Colonic mucosa (tissue), 4 donors: ENCODE measurements at regions not wholly inside any gene's neighbourhood (a gene's known extent, or its start where the extent isn't known, plus 50 kb on each side); places are given as distances from the start of the nearest gene placed in this dataset.
"Not testable (repeated sequence)": the region's sequence is repeated elsewhere in the genome, so short reads cannot be mapped to it uniquely, and the experiment has no call there.

Experiments used
- DNase-seq: peaks from one replicate; pipeline ENCODE4 v3.0.0-alpha.2; 2020
- H3K27ac ChIP-seq: fragments of 200-600 bp; one replicate; pipeline ENCODE4 v1.8.0; 2021
- H3K27me3 ChIP-seq: fragments of 200-600 bp; one replicate; pipeline ENCODE4 v1.8.0; 2021
- H3K36me3 ChIP-seq: fragments of 200-600 bp; one replicate; pipeline ENCODE4 v1.8.0; 2021
- H3K4me1 ChIP-seq: fragments of 200-600 bp; one replicate; pipeline ENCODE4 v1.8.0; 2021; ENCODE audit warnings: mild to moderate bottlenecking
- H3K4me3 ChIP-seq: fragments of 200-600 bp; one replicate; pipeline ENCODE4 v1.8.0; 2021
- H3K9ac ChIP-seq, 2 donors: one replicate each; pipeline ENCODE4 v1.7.0; 2013; ENCODE audit warnings: control low read depth in 2 of 2, low read depth in 2 of 2, low read length in 2 of 2
- H3K9me3 ChIP-seq: fragments of 200-600 bp; one replicate; pipeline ENCODE4 v1.8.0; 2021
- CTCF ChIP-seq: fragments of 200-600 bp; IDR thresholded peaks from one replicate; pipeline ENCODE4 v1.8.0; 2022; ENCODE audit warnings: antibody characterized with exemption, mild to moderate bottlenecking
- intact Hi-C: fragments of 100-400 bp; cut with DNase I; formaldehyde crosslinking; loops from one replicate; pipeline ENCODE4 v1.14.1; 2022
- donor health status: healthy.
- donor health status: DM: no; HTN: no; CAD: no.
- donor health status: DM: no; HTN: no; CAD: no.

GRCh38 chr15:20376872-20377271 is 164.7 kb downstream of the GOLGA6L6 start:
- Histone ChIP-seq H3K4me3 (no peak overlapping the region), H3K9me3 (no peaks in the 10 kb centered on the region), H3K27ac (no peak overlapping the region), H3K9ac (no peak overlapping the region), H3K36me3 (no peaks in the 10 kb centered on the region), H3K4me1 (no peaks in the 10 kb centered on the region), H3K27me3 (no peaks in the 10 kb centered on the region)
- no peak for TF ChIP-seq CTCF
- intact Hi-C loops, result no loop called here
- DNase-seq, result no peak

GRCh38 chr15:20372416-20372815 is 169.2 kb downstream of the GOLGA6L6 start:
- DNase-seq, H3K4me3 ChIP-seq, H3K27ac ChIP-seq, H3K4me1 ChIP-seq, intact Hi-C loops, H3K9me3 ChIP-seq, H3K36me3 ChIP-seq, H3K9ac ChIP-seq, H3K27me3 ChIP-seq: not testable (repeated sequence)

GRCh38 chr15:20369500-20369899 is 172.1 kb downstream of the GOLGA6L6 start:
- no peak overlapping the region for H3K4me3 ChIP-seq
- H3K27ac ChIP-seq, result no peak overlapping the region
- H3K4me1 ChIP-seq, result no peaks in the 10 kb centered on the region
- TF ChIP-seq CTCF, result no peak
- no peak for DNase-seq
- H3K27me3 ChIP-seq, result no peaks in the 10 kb centered on the region
- H3K36me3 ChIP-seq, result no peaks in the 10 kb centered on the region
- H3K9ac ChIP-seq, result no peak overlapping the region
- no peaks in the 10 kb centered on the region for H3K9me3 ChIP-seq
- intact Hi-C loops, result no loop called here

GRCh38 chr15:20368974-20369373 is 172.6 kb downstream of the GOLGA6L6 start:
- no peaks in the 10 kb centered on the region for H3K36me3 ChIP-seq
- no peak overlapping the region for H3K4me3 ChIP-seq
- no peak for DNase-seq
- TF ChIP-seq CTCF, result no peak
- intact Hi-C loops, result no loop called here
- no peak overlapping the region for H3K27ac ChIP-seq
- no peaks in the 10 kb centered on the region for H3K4me1 ChIP-seq
- H3K27me3 ChIP-seq, result no peaks in the 10 kb centered on the region
- no peaks in the 10 kb centered on the region for H3K9me3 ChIP-seq
- H3K9ac ChIP-seq, result no peak overlapping the region

GRCh38 chr15:20367093-20367492 is 174.5 kb downstream of the GOLGA6L6 start:
- Histone ChIP-seq H3K27ac (no peak overlapping the region), H3K4me1 (no peaks in the 10 kb centered on the region), H3K27me3 (no peaks in the 10 kb centered on the region), H3K9ac (no peak overlapping the region), H3K9me3 (no peaks in the 10 kb centered on the region), H3K4me3 (no peak overlapping the region), H3K36me3 (no peaks in the 10 kb centered on the region)
- no peak for DNase-seq
- intact Hi-C loops, result no loop called here
- no peak for TF ChIP-seq CTCF

- H3K36me3 ChIP-seq, H3K4me1 ChIP-seq, H3K27me3 ChIP-seq, H3K9me3 ChIP-seq, H3K4me3 ChIP-seq, H3K27ac ChIP-seq, intact Hi-C loops, H3K9ac ChIP-seq, DNase-seq: not testable (repeated sequence)
These were observed 178.0 kb downstream of the GOLGA6L6 start for GRCh38 chr15:20363591-20363990.

GRCh38 chr15:20361091-20361490 is 180.5 kb downstream of the GOLGA6L6 start:
- Histone ChIP-seq H3K36me3 (no peaks in the 10 kb centered on the region), H3K4me3 (no peak overlapping the region), H3K4me1 (no peaks in the 10 kb centered on the region), H3K27ac (no peak overlapping the region), H3K9me3 (no peaks in the 10 kb centered on the region), H3K9ac (no peak overlapping the region), H3K27me3 (no peaks in the 10 kb centered on the region)
- DNase-seq, result no peak
- TF ChIP-seq CTCF, result no peak
- intact Hi-C loops, result loop anchor here (2.0 kb wide), 1 partner anchor 20 kb away; no protein-coding TSS in a partner anchor
